ENCODE measurements at regions not wholly inside any gene's neighbourhood (a gene's known extent, or its start where the extent isn't known, plus 50 kb on each side); places are given as distances from the start of the nearest gene placed in this dataset.

GRCh38 chr5:157914151-157914788 lies 55.3 kb upstream of the CLINT1 start:
- no peak for DNase-seq (ENCODE audit: low read depth)

DNA sequence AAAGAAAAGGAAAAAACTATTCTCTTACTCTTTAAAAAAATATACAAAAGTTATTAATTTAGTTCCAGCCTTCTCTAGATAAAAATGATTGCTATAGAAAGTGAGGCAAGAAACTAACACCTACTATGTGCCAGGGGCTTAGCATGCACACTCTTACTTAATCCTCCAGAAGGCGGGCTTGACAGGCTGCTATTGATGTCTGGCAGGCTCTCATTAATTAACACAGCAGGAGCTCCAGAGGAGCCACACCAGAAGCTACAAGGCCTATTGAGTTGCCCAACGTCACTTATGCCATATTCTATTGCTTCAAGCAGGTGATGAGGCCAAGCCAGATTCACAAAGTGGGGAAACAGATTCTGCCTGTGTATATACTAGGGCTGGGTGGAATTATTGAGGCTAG lies 54.6 kb upstream of the CLINT1 start:
- no peak for DNase-seq (ENCODE audit: low read depth)

DNA sequence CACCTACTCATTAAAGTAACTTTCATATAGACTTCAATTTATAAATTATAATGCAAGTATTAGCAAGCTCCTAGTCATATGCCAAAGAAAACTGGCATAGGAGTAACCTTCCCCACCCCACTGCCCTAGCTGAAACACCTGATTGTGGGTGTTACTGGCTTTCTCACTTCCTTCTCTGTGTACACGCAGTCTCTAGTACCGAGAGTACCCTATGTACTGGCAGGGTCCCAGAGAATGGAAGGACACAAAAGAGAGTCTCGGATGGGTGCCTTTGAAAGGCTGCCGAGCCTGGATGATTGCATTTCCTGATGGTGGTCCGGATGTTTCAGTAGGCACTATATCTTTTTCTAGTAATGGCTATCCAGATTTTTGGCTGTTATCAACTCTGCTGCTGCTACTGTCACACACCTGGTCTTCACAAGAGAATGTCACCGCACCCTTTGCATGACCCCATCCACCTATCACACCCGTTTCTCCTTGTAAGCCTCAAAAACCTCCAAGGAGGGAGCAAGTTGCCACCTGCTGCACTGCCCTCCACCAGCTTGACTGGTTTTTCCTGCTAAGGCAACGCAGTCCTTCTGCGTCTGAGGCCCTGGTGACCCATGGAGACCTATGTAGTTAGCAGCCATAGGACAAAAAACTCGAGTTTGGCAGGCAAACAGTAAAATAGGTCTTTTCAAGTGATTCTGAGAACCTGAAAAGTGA lies 53.8 kb upstream of the CLINT1 start:
- no peak for DNase-seq (ENCODE audit: low read depth)

DNA sequence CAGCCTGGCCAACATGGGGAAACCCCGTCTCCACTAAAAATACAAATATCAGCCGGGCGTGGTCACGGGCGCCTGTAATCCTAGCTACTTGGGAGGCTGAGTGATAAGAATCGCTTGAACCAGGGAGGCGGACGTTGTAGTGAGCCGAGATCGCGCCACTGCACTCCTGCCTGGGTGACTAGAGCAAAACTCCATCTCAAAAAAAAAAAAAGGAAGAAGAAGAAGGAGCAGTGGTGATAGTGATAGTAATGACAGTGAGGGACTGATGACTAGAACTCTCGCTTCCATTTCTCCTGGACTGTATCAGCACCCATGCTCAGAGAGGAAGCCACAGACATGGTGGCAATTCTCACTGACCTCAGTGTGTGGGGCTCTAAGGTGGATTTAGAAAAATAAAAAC lies 52.6 kb upstream of the CLINT1 start:
- no peak for DNase-seq (ENCODE audit: low read depth)
